ENCODE measurements at regions not wholly inside any gene's neighbourhood (a gene's known extent, or its start where the extent isn't known, plus 50 kb on each side); places are given as distances from the start of the nearest gene placed in this dataset.
"Not testable (repeated sequence)": the region's sequence is repeated elsewhere in the genome, so short reads cannot be mapped to it uniquely, and the experiment has no call there.

GRCh38 chr3:127491323-127491722, 99.2 kb downstream of the TPRA1 start:
- DNase-seq = no peak
- Histone ChIP-seq H3K36me3 (no peaks in the 10 kb centered on the region), H3K9me3 (no peaks in the 10 kb centered on the region), H3K4me1 (no peaks in the 10 kb centered on the region), H3K27ac (no peak overlapping the region), H3K4me3 (no peak overlapping the region), H3K27me3 (no peaks in the 10 kb centered on the region)
- TF ChIP-seq POLR2A (IDR thresholded peaks at IDR 0.05) (no peak), CTCF (IDR thresholded peaks at IDR 0.05) (no peak)
- intact Hi-C loops (cut with DNase I; ENCODE audit: low total_unique reads) = no loop called here

- intact Hi-C loops (cut with DNase I; ENCODE audit: low total_unique reads); H3K4me1 ChIP-seq; DNase-seq; H3K9me3 ChIP-seq; H3K36me3 ChIP-seq; H3K4me3 ChIP-seq; H3K27ac ChIP-seq; H3K27me3 ChIP-seq: not testable (repeated sequence)
These were observed 99.6 kb downstream of the TPRA1 start for GRCh38 chr3:127491024-127491305.

GRCh38 chr3:127490271-127491023, 100.1 kb downstream of the TPRA1 start:
- intact Hi-C loops (cut with DNase I; ENCODE audit: low total_unique reads) = no loop called here
- DNase-seq = no peak
- Histone ChIP-seq H3K9me3 (no peaks in the 10 kb centered on the region), H3K4me1 (no peaks in the 10 kb centered on the region), H3K4me3 (no peak overlapping the region), H3K36me3 (no peaks in the 10 kb centered on the region), H3K27me3 (no peaks in the 10 kb centered on the region), H3K27ac (no peak overlapping the region)
- no peak for TF ChIP-seq CTCF (IDR thresholded peaks at IDR 0.05)
- TF ChIP-seq POLR2A (IDR thresholded peaks at IDR 0.05) = no peak

- Histone ChIP-seq H3K27me3 (no peaks in the 10 kb centered on the region), H3K9me3 (no peaks in the 10 kb centered on the region), H3K36me3 (no peaks in the 10 kb centered on the region), H3K4me3 (no peak overlapping the region), H3K4me1 (no peaks in the 10 kb centered on the region), H3K27ac (no peak overlapping the region)
- DNase-seq = no peak
- intact Hi-C loops (cut with DNase I; ENCODE audit: low total_unique reads) = no loop called here
- TF ChIP-seq CTCF (IDR thresholded peaks at IDR 0.05) (no peak), POLR2A (IDR thresholded peaks at IDR 0.05) (no peak)
These were observed 101.2 kb downstream of the TPRA1 start for GRCh38 chr3:127489357-127489756.

GRCh38 chr3:127488740-127489139, 101.8 kb downstream of the TPRA1 start:
- H3K27ac ChIP-seq = no peak overlapping the region
- H3K36me3 ChIP-seq = no peaks in the 10 kb centered on the region
- H3K4me3 ChIP-seq = no peak overlapping the region
- no peaks in the 10 kb centered on the region for H3K4me1 ChIP-seq
- no peaks in the 10 kb centered on the region for H3K27me3 ChIP-seq
- no peaks in the 10 kb centered on the region for H3K9me3 ChIP-seq
- intact Hi-C loops (cut with DNase I; ENCODE audit: low total_unique reads) = no loop called here
- TF ChIP-seq POLR2A (IDR thresholded peaks at IDR 0.05) (no peak), CTCF (IDR thresholded peaks at IDR 0.05) (no peak)
- no peak for DNase-seq

GRCh38 chr3:127488141-127488672, 102.3 kb downstream of the TPRA1 start:
- H3K27ac ChIP-seq = no peak overlapping the region
- DNase-seq = no peak
- no peaks in the 10 kb centered on the region for H3K27me3 ChIP-seq
- no peaks in the 10 kb centered on the region for H3K36me3 ChIP-seq
- intact Hi-C loops (cut with DNase I; ENCODE audit: low total_unique reads) = no loop called here
- H3K9me3 ChIP-seq = no peaks in the 10 kb centered on the region
- no peak overlapping the region for H3K4me3 ChIP-seq
- TF ChIP-seq POLR2A (IDR thresholded peaks at IDR 0.05) (no peak), CTCF (IDR thresholded peaks at IDR 0.05) (no peak)
- H3K4me1 ChIP-seq = no peaks in the 10 kb centered on the region

Measured in uterus (tissue), 3 donors.